GM19372 (cell line): ENCODE measurements at regions not wholly inside any gene's neighbourhood (a gene's known extent, or its start where the extent isn't known, plus 50 kb on each side); places are given as distances from the start of the nearest gene placed in this dataset.

Experiments
- ATAC-seq: cut with Tn5 transposase; IDR thresholded peaks from one replicate; pipeline ENCODE4 v1.9.1; 2021; ENCODE audit warnings: mild to moderate bottlenecking, low read depth, moderate library complexity; ENCODE audit not compliant: unreplicated experiment

DNA sequence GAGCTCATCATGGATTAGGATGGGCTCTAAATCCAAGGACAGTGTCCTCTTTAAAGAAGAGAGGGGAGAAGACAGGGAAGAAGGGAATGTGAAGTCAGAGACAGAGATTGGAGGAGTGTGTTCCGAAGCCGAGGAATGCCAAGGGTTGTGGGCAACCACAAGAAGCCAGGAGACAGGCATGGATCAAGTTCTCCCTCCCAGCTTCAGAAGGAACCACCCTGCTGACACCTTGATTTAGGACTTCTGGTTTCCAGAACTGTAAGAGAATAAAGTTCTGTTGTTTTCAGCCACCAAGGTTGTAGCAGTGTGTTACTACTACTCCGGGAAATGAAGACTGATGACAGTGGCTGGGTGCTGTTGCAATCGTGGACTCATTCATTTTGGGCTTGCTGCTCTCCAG, 120.1 kb downstream of the RPS12 start:
- ATAC-seq: no peak

- no peak for ATAC-seq
Observed at GRCh38 chr6:132936646-132937045, 122.3 kb downstream of the RPS12 start.

- ATAC-seq: no peak
Observed at GRCh38 chr6:132937466-132937906, 123.1 kb downstream of the RPS12 start.

- no peak for ATAC-seq
Observed at GRCh38 chr6:132948889-132949288, 134.5 kb downstream of the RPS12 start.

- ATAC-seq: no peak
Observed at GRCh38 chr6:132950566-132950965, 136.2 kb downstream of the RPS12 start.

DNA sequence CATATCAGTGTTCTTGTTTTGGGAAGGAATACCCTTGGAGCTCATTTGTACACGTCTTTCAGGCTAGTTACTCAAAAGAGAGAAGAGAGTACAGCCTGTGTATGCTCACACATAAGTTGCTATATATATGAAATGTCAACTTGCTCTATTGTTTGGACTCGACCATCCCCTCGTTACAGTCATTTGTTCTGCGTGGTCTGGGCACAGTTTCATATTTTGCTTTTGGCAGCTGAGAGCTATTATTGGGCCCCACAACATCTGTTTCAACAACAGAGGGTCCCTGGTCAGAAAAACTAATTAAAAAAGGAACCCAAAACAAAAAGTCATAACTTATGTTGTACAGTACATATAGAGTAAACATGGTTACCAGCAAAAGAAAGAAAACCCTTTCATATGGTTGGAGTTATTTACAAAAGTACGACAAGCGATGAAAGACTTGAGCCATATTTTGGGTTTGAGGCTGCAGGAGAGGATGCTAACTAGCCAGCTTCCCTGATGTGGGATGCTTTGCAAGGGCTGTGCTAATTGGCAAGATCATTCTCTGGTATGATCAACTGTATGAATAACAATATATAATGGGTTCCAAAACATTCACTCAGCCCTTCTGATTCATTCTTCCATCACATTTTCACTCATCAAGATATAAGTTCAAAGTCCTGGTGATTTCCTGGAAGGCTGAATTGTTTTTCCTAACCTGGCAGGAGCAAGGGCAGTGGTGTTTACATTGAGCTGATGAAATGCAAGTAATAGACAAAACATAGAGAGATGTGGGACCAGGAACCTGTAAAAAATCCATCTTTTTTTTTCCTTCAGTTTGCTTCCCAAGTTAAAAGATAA, 137.9 kb downstream of the RPS12 start:
- ATAC-seq: no peak

DNA sequence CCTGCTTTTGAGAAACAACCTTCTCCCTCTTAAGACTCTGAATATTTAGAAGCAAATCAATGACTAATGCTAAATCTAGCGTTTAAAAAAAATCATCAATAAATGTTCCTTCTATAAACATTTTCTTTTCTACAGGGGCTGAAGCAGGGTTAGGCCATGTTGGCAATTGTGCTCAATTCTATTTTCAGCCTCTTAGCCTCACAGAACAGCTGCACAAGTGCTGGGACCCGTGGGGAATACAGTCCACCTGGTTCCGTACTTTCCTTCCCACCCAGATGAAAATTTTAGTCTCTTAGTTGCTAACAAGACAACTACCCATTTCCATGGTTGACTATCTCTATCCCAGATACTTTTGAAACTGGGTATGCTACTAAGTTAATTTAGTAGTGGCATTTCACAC, 138.6 kb downstream of the RPS12 start:
- ATAC-seq: no peak

DNA sequence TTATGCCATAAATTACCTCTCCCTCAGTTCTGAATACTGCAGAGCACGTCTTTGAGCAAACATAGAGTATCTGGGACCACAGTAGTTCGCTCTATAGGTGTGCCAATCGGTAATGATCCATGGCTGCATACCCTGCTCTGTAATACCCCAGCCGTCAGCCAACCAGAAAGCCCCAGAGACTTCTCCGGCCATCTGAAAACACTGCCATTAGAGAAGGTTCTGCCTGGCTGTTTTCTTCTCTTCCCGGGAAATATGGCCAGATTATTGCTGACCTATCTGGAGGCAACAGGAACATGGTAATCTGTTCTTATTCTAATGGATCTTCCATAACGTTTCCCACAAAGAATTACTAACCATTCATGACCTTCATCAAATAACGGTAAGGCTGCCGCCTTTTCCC, 139.9 kb downstream of the RPS12 start:
- ATAC-seq: no peak

DNA sequence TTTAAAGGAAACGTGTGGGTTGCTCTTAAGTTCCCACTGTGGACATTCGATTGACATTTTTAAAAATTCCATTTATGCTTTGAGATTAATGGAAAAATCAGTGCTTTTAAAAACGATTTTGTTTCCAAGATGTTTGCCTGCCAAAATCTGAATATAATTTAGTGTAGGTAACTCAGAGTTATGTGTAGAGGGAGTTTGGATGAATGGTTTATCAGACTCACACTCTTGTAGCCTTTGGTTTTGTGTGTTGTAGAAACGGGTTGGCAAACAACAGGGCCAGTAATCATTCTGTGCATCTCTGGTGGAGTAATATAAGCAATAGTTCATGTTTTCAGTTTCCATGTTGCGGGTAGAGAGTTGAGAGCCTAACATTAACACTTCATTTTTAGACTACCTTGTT, 140.6 kb downstream of the RPS12 start:
- no peak for ATAC-seq

GRCh38 chr6:132959639-132960326, 145.4 kb downstream of the RPS12 start:
- ATAC-seq: no peak

DNA sequence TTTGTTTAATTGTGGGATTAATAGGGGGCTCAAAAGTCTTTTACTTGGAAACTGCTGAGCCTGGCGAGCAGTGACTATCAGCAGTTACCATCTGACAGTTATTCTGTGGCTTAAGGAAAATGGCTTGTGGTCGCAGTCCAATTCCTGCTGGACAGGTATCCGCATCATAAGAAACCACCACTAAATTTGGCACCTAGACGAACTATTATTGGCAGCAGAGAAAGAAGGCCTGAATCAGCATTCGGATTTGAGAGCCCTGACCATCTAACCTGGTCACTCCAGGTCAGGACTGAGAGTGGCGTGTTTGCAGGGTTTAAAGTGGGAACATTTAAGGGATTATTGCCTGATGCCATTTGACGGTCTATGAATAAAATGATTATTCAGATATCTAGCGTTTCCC, 146.4 kb downstream of the RPS12 start:
- ATAC-seq: no peak

- no peak for ATAC-seq
Observed at GRCh38 chr6:132961122-132961521, 146.8 kb downstream of the RPS12 start.

GRCh38 chr6:132961610-132962009, 147.2 kb downstream of the RPS12 start:
- no peak for ATAC-seq

- peak; percentile 84 for ATAC-seq
Observed at GRCh38 chr6:132962936-132963868, 148.8 kb downstream of the RPS12 start.

- no peak for ATAC-seq
Observed at GRCh38 chr6:132964101-132964867, 149.9 kb downstream of the RPS12 start.

- no peak for ATAC-seq
Observed at GRCh38 chr6:132964868-132965382, 150.6 kb downstream of the RPS12 start.

- no peak for ATAC-seq
Observed at GRCh38 chr6:132967871-132968270, 153.5 kb downstream of the RPS12 start.

DNA sequence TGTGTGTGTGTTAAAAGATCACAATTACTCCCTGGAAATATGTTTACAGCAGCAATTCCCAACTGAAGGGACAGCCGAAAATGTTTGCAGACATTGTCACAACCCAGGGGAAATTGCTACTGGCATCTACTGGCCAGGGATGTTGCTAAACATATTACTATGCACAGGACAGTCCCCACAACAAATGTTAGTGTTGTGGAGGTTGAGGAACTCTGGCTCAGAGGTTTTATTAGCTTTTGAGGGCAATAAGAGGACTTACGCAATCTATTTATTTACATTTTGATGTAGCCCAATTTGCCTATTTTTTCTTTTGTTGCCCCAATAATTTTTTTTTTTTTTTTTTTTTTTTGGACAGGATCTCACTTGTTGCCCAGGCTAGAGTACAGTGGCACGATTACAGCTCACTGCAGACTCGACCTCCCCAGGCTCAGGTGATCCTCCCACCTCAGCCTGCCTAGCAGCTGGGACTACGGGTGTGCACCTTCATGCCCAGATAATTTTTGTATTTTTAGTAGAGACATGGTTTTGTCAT, 154.1 kb downstream of the RPS12 start:
- ATAC-seq: no peak

GRCh38 chr6:132969196-132969595, 154.8 kb downstream of the RPS12 start:
- no peak for ATAC-seq

- ATAC-seq: no peak
Observed at GRCh38 chr6:132971676-132972075, 157.3 kb downstream of the RPS12 start.
